Suprapubic skin (tissue), 3 donors: ENCODE measurements at regions not wholly inside any gene's neighbourhood (a gene's known extent, or its start where the extent isn't known, plus 50 kb on each side); places are given as distances from the start of the nearest gene placed in this dataset.

Experiments used
- POLR2AphosphoS5 ChIP-seq, 3 donors: sonication (generic); formaldehyde crosslinking; IDR thresholded peaks; one replicate each; pipeline ENCODE4 v1.6.1; 2017; ENCODE audit warnings: antibody characterized with exemption in 3 of 3
- TF ChIP-seq, protein P1 (sequence below), 2 donors: fragments of 200-600 bp in 1 of 2; fragments of 450-650 bp in 1 of 2; sonication (generic) in 1 of 2; IDR thresholded peaks; one replicate each; pipeline ENCODE4 v1.5.1; 2016 to 2019; ENCODE audit warnings: antibody characterized with exemption in 2 of 2, mild to moderate bottlenecking in 1 of 2, moderate library complexity in 1 of 2

DNA sequence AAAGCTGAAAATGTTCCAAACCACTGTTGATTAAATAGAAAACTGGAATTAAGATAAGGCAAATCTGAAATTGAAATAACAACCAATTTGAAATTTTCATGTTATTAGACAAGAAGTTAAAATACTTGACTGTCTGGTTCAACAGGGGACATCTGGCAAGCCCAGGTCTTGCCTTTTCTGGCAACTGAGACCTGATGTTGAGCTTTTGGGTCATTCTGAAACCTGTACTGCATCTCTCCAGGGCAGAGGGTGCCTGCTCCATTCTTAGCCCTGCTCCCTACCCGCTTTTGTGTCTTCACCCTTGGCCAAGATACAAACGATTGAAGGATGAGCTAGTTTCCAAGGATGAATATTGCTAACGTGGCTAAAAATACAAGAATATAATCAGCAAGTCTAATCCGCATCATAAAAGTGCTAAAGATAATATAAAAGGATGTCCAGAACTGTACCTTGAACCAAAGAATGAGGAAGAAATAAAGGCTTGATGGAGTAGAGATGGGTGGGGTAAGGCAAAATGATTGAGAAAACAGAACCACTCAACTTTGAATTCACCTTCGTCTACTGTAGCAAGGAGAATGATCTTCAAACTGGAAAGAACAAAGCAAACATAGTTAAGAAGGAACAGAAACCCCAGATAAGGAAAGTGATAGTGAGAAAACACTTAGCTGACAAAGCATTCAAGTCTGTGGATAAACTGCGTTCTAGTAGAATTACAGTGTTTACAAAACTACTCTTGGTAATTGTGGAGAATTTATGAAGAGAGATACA, 109.8 kb upstream of the MAN1A1 start:
- TF ChIP-seq, protein P1, sequence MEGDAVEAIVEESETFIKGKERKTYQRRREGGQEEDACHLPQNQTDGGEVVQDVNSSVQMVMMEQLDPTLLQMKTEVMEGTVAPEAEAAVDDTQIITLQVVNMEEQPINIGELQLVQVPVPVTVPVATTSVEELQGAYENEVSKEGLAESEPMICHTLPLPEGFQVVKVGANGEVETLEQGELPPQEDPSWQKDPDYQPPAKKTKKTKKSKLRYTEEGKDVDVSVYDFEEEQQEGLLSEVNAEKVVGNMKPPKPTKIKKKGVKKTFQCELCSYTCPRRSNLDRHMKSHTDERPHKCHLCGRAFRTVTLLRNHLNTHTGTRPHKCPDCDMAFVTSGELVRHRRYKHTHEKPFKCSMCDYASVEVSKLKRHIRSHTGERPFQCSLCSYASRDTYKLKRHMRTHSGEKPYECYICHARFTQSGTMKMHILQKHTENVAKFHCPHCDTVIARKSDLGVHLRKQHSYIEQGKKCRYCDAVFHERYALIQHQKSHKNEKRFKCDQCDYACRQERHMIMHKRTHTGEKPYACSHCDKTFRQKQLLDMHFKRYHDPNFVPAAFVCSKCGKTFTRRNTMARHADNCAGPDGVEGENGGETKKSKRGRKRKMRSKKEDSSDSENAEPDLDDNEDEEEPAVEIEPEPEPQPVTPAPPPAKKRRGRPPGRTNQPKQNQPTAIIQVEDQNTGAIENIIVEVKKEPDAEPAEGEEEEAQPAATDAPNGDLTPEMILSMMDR (IDR thresholded peaks at IDR 0.05), result no peak
- TF ChIP-seq POLR2AphosphoS5 (IDR thresholded peaks at IDR 0.05), result no peak
